PC-3 (cell line): ENCODE measurements at regions not wholly inside any gene's neighbourhood (a gene's known extent, or its start where the extent isn't known, plus 50 kb on each side); places are given as distances from the start of the nearest gene placed in this dataset.

Experiments
- ATAC-seq: fragments of 200-7000 bp; cut with Tn5 transposase; 2 replicates; pipeline ENCODE4 v1.9.1; 2020; ENCODE audit warnings: mild to moderate bottlenecking, moderate library complexity
- BruUV-seq: library from RNA; stranded (reverse); fragments of 400-500 nt; replicated peaks from 2 replicates; lab custom pipeline; 2021; lab: Mats Ljungman, UMichigan
- CTCF ChIA-PET: fragments of 300-600 bp; sonication (Branson Sonifier 250); formaldehyde crosslinking; loops from one replicate; lab custom pipeline; 2022; ENCODE audit warnings: antibody characterized with exemption; lab: Charles Lee
- POLR2A ChIA-PET: fragments of 300-600 bp; sonication (Branson Sonifier 250); formaldehyde crosslinking; loops from one replicate; lab custom pipeline; 2022; ENCODE audit warnings: antibody characterized with exemption; ENCODE audit not compliant: unreplicated experiment; lab: Charles Lee
- DNase-seq: peaks from one replicate; pipeline ENCODE4 v3.0.0-alpha.2; 2015
- H2AFZ ChIP-seq: fragments of 300-600 bp; sonication (generic); 2 replicates; pipeline ENCODE4 v1.6.0; 2016; ENCODE audit warnings: antibody characterized with exemption, low read length
- H3F3A ChIP-seq: fragments of 300-600 bp; sonication (generic); one replicate; pipeline ENCODE4 v1.6.0; 2017; ENCODE audit warnings: antibody characterized with exemption, low read length, control low read depth, mild to moderate bottlenecking; ENCODE audit not compliant: unreplicated experiment
- H3K27ac ChIP-seq: fragments of 300-600 bp; sonication (generic); 2 replicates; pipeline ENCODE4 v1.5.1; 2016; ENCODE audit warnings: mild to moderate bottlenecking, low read length
- H3K27me3 ChIP-seq: fragments of 300-600 bp; sonication (generic); 2 replicates; pipeline ENCODE4 v1.6.1; 2016; ENCODE audit warnings: low read length, mixed read lengths
- H3K36me3 ChIP-seq: fragments of 300-600 bp; sonication (generic); 2 replicates; pipeline ENCODE4 v1.6.1; 2016; ENCODE audit warnings: low read depth, mixed run types, low read length, mixed read lengths
- H3K4me1 ChIP-seq: fragments of 300-600 bp; sonication (generic); 2 replicates; pipeline ENCODE4 v1.5.1; 2016; ENCODE audit warnings: low read length; ENCODE audit not compliant: insufficient read depth
- H3K4me2 ChIP-seq: fragments of 300-600 bp; sonication (generic); 2 replicates; pipeline ENCODE4 v1.6.0; 2016; ENCODE audit warnings: low read length
- H3K4me3 ChIP-seq: fragments of 300-600 bp; sonication (generic); 2 replicates; pipeline ENCODE4 v1.5.1; 2016; ENCODE audit warnings: mild to moderate bottlenecking, low read length, mixed read lengths
- H3K79me2 ChIP-seq: fragments of 300-600 bp; sonication (generic); 2 replicates; pipeline ENCODE4 v1.6.1; 2017; ENCODE audit warnings: low read length, mixed read lengths
- H3K9ac ChIP-seq: fragments of 300-600 bp; sonication (generic); 2 replicates; pipeline ENCODE4 v1.6.0; 2016; ENCODE audit warnings: mild to moderate bottlenecking, low read length
- H3K9me2 ChIP-seq: fragments of 300-600 bp; sonication (generic); replicated peaks from 2 replicates; pipeline ENCODE4 v1.6.1; 2016; ENCODE audit warnings: mixed run types, low read length, mixed read lengths
- H3K9me3 ChIP-seq: fragments of 300-600 bp; sonication (generic); 2 replicates; pipeline ENCODE4 v1.6.1; 2016; ENCODE audit warnings: low read length, mixed read lengths
- H4K20me1 ChIP-seq: fragments of 300-600 bp; sonication (generic); 2 replicates; pipeline ENCODE4 v1.6.1; 2016; ENCODE audit warnings: low read length, mixed read lengths
- EZH2 ChIP-seq: fragments of 300-600 bp; sonication (generic); IDR thresholded peaks from one replicate; pipeline ENCODE4 v1.6.1; 2017; ENCODE audit warnings: antibody characterized with exemption, mild to moderate bottlenecking, low read length; ENCODE audit not compliant: unreplicated experiment
- EZH2phosphoT487 ChIP-seq: fragments of 300-600 bp; sonication (generic); IDR thresholded peaks from 2 replicates; pipeline ENCODE4 v1.6.1; 2018; ENCODE audit warnings: mild to moderate bottlenecking, antibody characterized with exemption, low read length, borderline replicate concordance
- intact Hi-C: fragments of 100-400 bp; cut with micrococcal nuclease; formaldehyde crosslinking; loops from 2 replicates; pipeline ENCODE4 v1.9.0; 2023
- TF ChIP-seq, protein P1 (sequence below): fragments of 300-600 bp; sonication (generic); conservative IDR thresholded peaks from 2 replicates; pipeline ENCODE4 v1.5.1; 2017; ENCODE audit warnings: antibody characterized with exemption, low read depth, mild to moderate bottlenecking, low read length

GRCh38 chr3:135915206-135915605 is 50.3 kb upstream of the PPP2R3A start:
- intact Hi-C loops = loop anchor here (5.0 kb wide), 1 partner anchor 52 kb away; the partner anchor contains the start of gene PPP2R3A
- Histone ChIP-seq H3K9me2 (no peaks in the 10 kb centered on the region), H3K9me3 (no peaks in the 10 kb centered on the region), H4K20me1 (no peaks in the 10 kb centered on the region), H3K4me1 (no peaks in the 10 kb centered on the region; the same call in 1 of the 2 replicates), H2AFZ (no peak overlapping the region), H3K4me2 (no peak overlapping the region), H3F3A (no peaks in the 10 kb centered on the region), H3K79me2 (no peaks in the 10 kb centered on the region), H3K4me3 (no peak overlapping the region), H3K27me3 (no peaks in the 10 kb centered on the region), H3K36me3 (no peaks in the 10 kb centered on the region), H3K9ac (no peak overlapping the region), H3K27ac (no peak overlapping the region)
- TF ChIP-seq EZH2phosphoT487 (no peak), EZH2 (no peak)
- TF ChIP-seq, protein P1, sequence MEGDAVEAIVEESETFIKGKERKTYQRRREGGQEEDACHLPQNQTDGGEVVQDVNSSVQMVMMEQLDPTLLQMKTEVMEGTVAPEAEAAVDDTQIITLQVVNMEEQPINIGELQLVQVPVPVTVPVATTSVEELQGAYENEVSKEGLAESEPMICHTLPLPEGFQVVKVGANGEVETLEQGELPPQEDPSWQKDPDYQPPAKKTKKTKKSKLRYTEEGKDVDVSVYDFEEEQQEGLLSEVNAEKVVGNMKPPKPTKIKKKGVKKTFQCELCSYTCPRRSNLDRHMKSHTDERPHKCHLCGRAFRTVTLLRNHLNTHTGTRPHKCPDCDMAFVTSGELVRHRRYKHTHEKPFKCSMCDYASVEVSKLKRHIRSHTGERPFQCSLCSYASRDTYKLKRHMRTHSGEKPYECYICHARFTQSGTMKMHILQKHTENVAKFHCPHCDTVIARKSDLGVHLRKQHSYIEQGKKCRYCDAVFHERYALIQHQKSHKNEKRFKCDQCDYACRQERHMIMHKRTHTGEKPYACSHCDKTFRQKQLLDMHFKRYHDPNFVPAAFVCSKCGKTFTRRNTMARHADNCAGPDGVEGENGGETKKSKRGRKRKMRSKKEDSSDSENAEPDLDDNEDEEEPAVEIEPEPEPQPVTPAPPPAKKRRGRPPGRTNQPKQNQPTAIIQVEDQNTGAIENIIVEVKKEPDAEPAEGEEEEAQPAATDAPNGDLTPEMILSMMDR = no peak
- POLR2A ChIA-PET = no interaction called here
- no TSS peak for BruUV-seq
- peak; percentile 19 for DNase-seq
- no peak for ATAC-seq
- CTCF ChIA-PET = no interaction called here
